ENCODE measurements at regions not wholly inside any gene's neighbourhood (a gene's known extent, or its start where the extent isn't known, plus 50 kb on each side); places are given as distances from the start of the nearest gene placed in this dataset.

DNA sequence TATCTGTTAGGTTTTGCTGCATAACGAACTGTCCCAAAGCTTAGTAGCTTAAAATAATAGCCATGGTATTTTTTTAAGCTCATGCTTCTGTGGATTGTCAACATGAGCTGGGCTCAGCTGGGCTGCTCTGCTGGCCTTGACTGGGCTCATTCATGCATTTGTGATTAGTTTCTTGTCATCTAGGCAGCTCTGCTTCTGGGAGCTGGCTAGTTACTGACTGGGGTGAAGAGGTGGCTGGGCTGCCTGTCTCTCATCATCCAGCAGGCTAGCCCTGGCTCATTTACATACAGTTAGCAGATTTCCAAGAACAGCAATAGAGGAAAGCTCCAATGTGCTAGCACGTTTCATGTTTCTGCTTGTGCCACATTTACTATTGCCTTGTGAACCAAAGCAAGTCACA, 165.1 kb upstream of the PCSK2 start:
- H3K27me3 ChIP-seq (ENCODE audit: control insufficient read depth, extremely low read depth, insufficient read depth, low read length), result no peaks in the 10 kb centered on the region
- no peaks in the 10 kb centered on the region for H3K9me1 ChIP-seq (ENCODE audit: control insufficient read depth, extremely low read depth, insufficient read depth, low read length)
- DNase-seq (ENCODE audit: low read depth, low spot score) (no peak), FAIRE-seq (no peak)
- no peak overlapping the region for H3K4me3 ChIP-seq (ENCODE audit: control insufficient read depth in 2 of 3, extremely low read depth in 1 of 3, insufficient read depth in 2 of 3, low read depth in 1 of 3, low read length in 3 of 3)
- no peak overlapping the region for H3K27ac ChIP-seq (ENCODE audit: control insufficient read depth, insufficient read depth, low read length)
- TF ChIP-seq, protein P1, sequence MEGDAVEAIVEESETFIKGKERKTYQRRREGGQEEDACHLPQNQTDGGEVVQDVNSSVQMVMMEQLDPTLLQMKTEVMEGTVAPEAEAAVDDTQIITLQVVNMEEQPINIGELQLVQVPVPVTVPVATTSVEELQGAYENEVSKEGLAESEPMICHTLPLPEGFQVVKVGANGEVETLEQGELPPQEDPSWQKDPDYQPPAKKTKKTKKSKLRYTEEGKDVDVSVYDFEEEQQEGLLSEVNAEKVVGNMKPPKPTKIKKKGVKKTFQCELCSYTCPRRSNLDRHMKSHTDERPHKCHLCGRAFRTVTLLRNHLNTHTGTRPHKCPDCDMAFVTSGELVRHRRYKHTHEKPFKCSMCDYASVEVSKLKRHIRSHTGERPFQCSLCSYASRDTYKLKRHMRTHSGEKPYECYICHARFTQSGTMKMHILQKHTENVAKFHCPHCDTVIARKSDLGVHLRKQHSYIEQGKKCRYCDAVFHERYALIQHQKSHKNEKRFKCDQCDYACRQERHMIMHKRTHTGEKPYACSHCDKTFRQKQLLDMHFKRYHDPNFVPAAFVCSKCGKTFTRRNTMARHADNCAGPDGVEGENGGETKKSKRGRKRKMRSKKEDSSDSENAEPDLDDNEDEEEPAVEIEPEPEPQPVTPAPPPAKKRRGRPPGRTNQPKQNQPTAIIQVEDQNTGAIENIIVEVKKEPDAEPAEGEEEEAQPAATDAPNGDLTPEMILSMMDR (optimal IDR thresholded peaks at IDR 0.05 in 1 of 3, IDR thresholded peaks at IDR 0.05 in 1 of 3, conservative IDR thresholded peaks at IDR 0.05 in 1 of 3; ENCODE audit: extremely low read depth in 1 of 3, insufficient read depth in 2 of 3, low read length in 3 of 3), result no peak
- TF ChIP-seq EZH2 (IDR thresholded peaks at IDR 0.05; ENCODE audit: low read length), result no peak
- H3K4me2 ChIP-seq (ENCODE audit: control insufficient read depth, extremely low read depth, insufficient read depth, low read depth, low read length), result no peak overlapping the region
- H3K4me1 ChIP-seq (ENCODE audit: control insufficient read depth, extremely low read depth, insufficient read depth, low read length), result no peaks in the 10 kb centered on the region
- no peaks in the 10 kb centered on the region for H3K79me2 ChIP-seq (ENCODE audit: control insufficient read depth, insufficient read depth, low read length)
- peaks cover 2% of the 10 kb centered on the region for H3K9me3 ChIP-seq (ENCODE audit: control insufficient read depth, low read depth, low read length)
- dilution Hi-C loops (cut with MboI; ENCODE audit: extremely low pct_ligation_motif_present, low sequenced_read_pairs), result no loop called here
- no peaks in the 10 kb centered on the region for H4K20me1 ChIP-seq (ENCODE audit: control insufficient read depth, extremely low read depth, insufficient read depth, low read length)
- H3K36me3 ChIP-seq (ENCODE audit: control insufficient read depth in 2 of 2, extremely low read depth in 1 of 2, insufficient read depth in 2 of 2, low read length in 2 of 2), result no peaks in the 10 kb centered on the region
- H2AFZ ChIP-seq (ENCODE audit: control insufficient read depth, low read length), result no peak overlapping the region
- H3K9ac ChIP-seq (ENCODE audit: control insufficient read depth, extremely low read depth, insufficient read depth, low read length), result no peak overlapping the region

DNA sequence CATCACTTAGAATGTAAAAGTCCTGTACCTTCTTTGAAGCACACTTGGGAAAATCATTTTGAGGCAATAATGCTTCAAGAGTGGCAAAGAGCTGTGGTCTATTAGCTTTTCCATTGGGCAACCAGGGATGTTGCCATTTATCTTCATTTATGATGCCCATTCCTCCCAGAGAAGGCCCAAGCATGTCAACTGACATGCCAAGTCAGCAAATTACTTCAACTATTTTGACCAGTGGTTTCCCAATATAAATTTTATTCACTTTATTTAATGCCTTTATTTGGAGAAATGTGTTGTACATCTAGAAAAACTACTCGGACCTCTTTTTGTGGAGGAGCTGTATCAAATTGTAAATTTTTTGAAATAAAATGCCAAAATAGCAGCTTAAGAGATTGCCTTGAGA, 164.1 kb upstream of the PCSK2 start:
- Histone ChIP-seq H3K4me3 (ENCODE audit: control insufficient read depth in 2 of 3, extremely low read depth in 1 of 3, insufficient read depth in 2 of 3, low read depth in 1 of 3, low read length in 3 of 3) (no peak overlapping the region), H3K79me2 (ENCODE audit: control insufficient read depth, insufficient read depth, low read length) (no peaks in the 10 kb centered on the region), H3K27ac (ENCODE audit: control insufficient read depth, insufficient read depth, low read length) (no peak overlapping the region), H3K9ac (ENCODE audit: control insufficient read depth, extremely low read depth, insufficient read depth, low read length) (no peak overlapping the region), H3K36me3 (ENCODE audit: control insufficient read depth in 2 of 2, extremely low read depth in 1 of 2, insufficient read depth in 2 of 2, low read length in 2 of 2) (no peaks in the 10 kb centered on the region), H3K4me1 (ENCODE audit: control insufficient read depth, extremely low read depth, insufficient read depth, low read length) (no peaks in the 10 kb centered on the region), H4K20me1 (ENCODE audit: control insufficient read depth, extremely low read depth, insufficient read depth, low read length) (no peaks in the 10 kb centered on the region), H3K4me2 (ENCODE audit: control insufficient read depth, extremely low read depth, insufficient read depth, low read depth, low read length) (no peak overlapping the region), H2AFZ (ENCODE audit: control insufficient read depth, low read length) (no peak overlapping the region), H3K9me1 (ENCODE audit: control insufficient read depth, extremely low read depth, insufficient read depth, low read length) (no peaks in the 10 kb centered on the region), H3K9me3 (ENCODE audit: control insufficient read depth, low read depth, low read length) (peaks cover 2% of the 10 kb centered on the region), H3K27me3 (ENCODE audit: control insufficient read depth, extremely low read depth, insufficient read depth, low read length) (no peaks in the 10 kb centered on the region)
- no peak for DNase-seq (ENCODE audit: low read depth, low spot score)
- dilution Hi-C loops (cut with MboI; ENCODE audit: extremely low pct_ligation_motif_present, low sequenced_read_pairs), result no loop called here
- no peak for FAIRE-seq
- TF ChIP-seq EZH2 (IDR thresholded peaks at IDR 0.05; ENCODE audit: low read length), result no peak
- TF ChIP-seq, protein P1 (optimal IDR thresholded peaks at IDR 0.05 in 1 of 3, IDR thresholded peaks at IDR 0.05 in 1 of 3, conservative IDR thresholded peaks at IDR 0.05 in 1 of 3; ENCODE audit: extremely low read depth in 1 of 3, insufficient read depth in 2 of 3, low read length in 3 of 3), result no peak

Data from keratinocyte (primary cell).